ENCODE measurements at regions not wholly inside any gene's neighbourhood (a gene's known extent, or its start where the extent isn't known, plus 50 kb on each side); places are given as distances from the start of the nearest gene placed in this dataset.

GRCh38 chr3:28727307-28727706 is 378.7 kb upstream of the AZI2 start:
- TF ChIP-seq CTCF (IDR thresholded peaks at IDR 0.05; ENCODE audit: low read depth, low read length) = no peak
- H3K27me3 ChIP-seq (ENCODE audit: control insufficient read depth, insufficient read depth, low read length) = no peaks in the 10 kb centered on the region
- no peak overlapping the region for H3K4me3 ChIP-seq (ENCODE audit: low read depth, low read length)
- ChIA-PET POLR2A (no interaction called here), CTCF (interaction anchor here (0.6 to 3.0 kb wide), 2 partner anchors 19 to 60 kb away, joined by 3 to 11 read pairs; no protein-coding TSS in a partner anchor)
- no peak overlapping the region for H3K27ac ChIP-seq (ENCODE audit: low read depth, low read length)
- DNase-seq (ENCODE audit: low read depth, low spot score) = no peak
- no peaks in the 10 kb centered on the region for H3K9me3 ChIP-seq (ENCODE audit: control insufficient read depth, insufficient read depth, low read length)

GRCh38 chr3:28738425-28738824 is 389.8 kb upstream of the AZI2 start:
- Histone ChIP-seq H3K4me3 (ENCODE audit: low read depth, low read length) (no peak overlapping the region), H3K27ac (ENCODE audit: low read depth, low read length) (no peak overlapping the region), H3K9me3 (ENCODE audit: control insufficient read depth, insufficient read depth, low read length) (no peaks in the 10 kb centered on the region), H3K27me3 (ENCODE audit: control insufficient read depth, insufficient read depth, low read length) (no peaks in the 10 kb centered on the region)
- ChIA-PET POLR2A (no interaction called here), CTCF (interaction anchor here (0.7 kb wide), 1 partner anchor 12 kb away, joined by 3 read pairs; no protein-coding TSS in a partner anchor)
- no peak for DNase-seq (ENCODE audit: low read depth, low spot score)
- TF ChIP-seq CTCF (IDR thresholded peaks at IDR 0.05; ENCODE audit: low read depth, low read length) = no peak

GRCh38 chr3:28739647-28740046 is 391.0 kb upstream of the AZI2 start:
- no peak for DNase-seq (ENCODE audit: low read depth, low spot score)
- CTCF ChIA-PET = no interaction called here
- POLR2A ChIA-PET = no interaction called here
- Histone ChIP-seq H3K9me3 (ENCODE audit: control insufficient read depth, insufficient read depth, low read length) (no peaks in the 10 kb centered on the region), H3K27ac (ENCODE audit: low read depth, low read length) (no peak overlapping the region), H3K27me3 (ENCODE audit: control insufficient read depth, insufficient read depth, low read length) (no peaks in the 10 kb centered on the region), H3K4me3 (ENCODE audit: low read depth, low read length) (no peak overlapping the region)
- no peak for TF ChIP-seq CTCF (IDR thresholded peaks at IDR 0.05; ENCODE audit: low read depth, low read length)

GRCh38 chr3:28743271-28743670 is 394.6 kb upstream of the AZI2 start:
- H3K27me3 ChIP-seq (ENCODE audit: control insufficient read depth, insufficient read depth, low read length) = no peaks in the 10 kb centered on the region
- ChIA-PET CTCF (no interaction called here), POLR2A (no interaction called here)
- H3K27ac ChIP-seq (ENCODE audit: low read depth, low read length) = no peak overlapping the region
- TF ChIP-seq CTCF (IDR thresholded peaks at IDR 0.05; ENCODE audit: low read depth, low read length) = no peak
- no peak for DNase-seq (ENCODE audit: low read depth, low spot score)
- H3K4me3 ChIP-seq (ENCODE audit: low read depth, low read length) = no peak overlapping the region
- H3K9me3 ChIP-seq (ENCODE audit: control insufficient read depth, insufficient read depth, low read length) = no peaks in the 10 kb centered on the region

GRCh38 chr3:28743831-28744230 is 395.2 kb upstream of the AZI2 start:
- TF ChIP-seq CTCF (IDR thresholded peaks at IDR 0.05; ENCODE audit: low read depth, low read length) = no peak
- Histone ChIP-seq H3K4me3 (ENCODE audit: low read depth, low read length) (no peak overlapping the region), H3K27ac (ENCODE audit: low read depth, low read length) (no peak overlapping the region), H3K27me3 (ENCODE audit: control insufficient read depth, insufficient read depth, low read length) (no peaks in the 10 kb centered on the region), H3K9me3 (ENCODE audit: control insufficient read depth, insufficient read depth, low read length) (no peaks in the 10 kb centered on the region)
- ChIA-PET CTCF (no interaction called here), POLR2A (no interaction called here)
- no peak for DNase-seq (ENCODE audit: low read depth, low spot score)
